Gastroesophageal sphincter (tissue), 4 donors: ENCODE measurements at regions not wholly inside any gene's neighbourhood (a gene's known extent, or its start where the extent isn't known, plus 50 kb on each side); places are given as distances from the start of the nearest gene placed in this dataset.

ENCODE experiments used
- ATAC-seq: fragments of 150-250 bp; one replicate; pipeline ENCODE4 v1.9.1; 2016; ENCODE audit warnings: mild to moderate bottlenecking, moderate library complexity
- H3K27ac ChIP-seq, 4 donors: fragments of 200-600 bp; sonication (generic) in 3 of 4; 1 replicate in 3 of 4; 2 replicates in 1 of 4; pipeline ENCODE4 v1.5.1; 2016 to 2019
- H3K27me3 ChIP-seq: fragments of 200-600 bp; sonication (generic); one replicate; pipeline ENCODE4 v1.5.1; 2019
- H3K36me3 ChIP-seq, 2 donors: fragments of 200-600 bp; sonication (generic); one replicate each; pipeline ENCODE4 v1.5.1; 2019; ENCODE audit warnings: control low read depth in 1 of 2
- H3K4me1 ChIP-seq, 3 donors: fragments of 200-600 bp; sonication (generic); 1 replicate in 2 of 3; 2 replicates in 1 of 3; pipeline ENCODE4 v1.5.1; 2016 to 2019; ENCODE audit warnings: control low read depth in 2 of 3
- H3K4me3 ChIP-seq, 2 donors: fragments of 200-600 bp; sonication (generic); one replicate each; pipeline ENCODE4 v1.5.1; 2019; ENCODE audit warnings: mild to moderate bottlenecking in 1 of 2, moderate library complexity in 1 of 2
- H3K9me3 ChIP-seq, 3 donors: fragments of 200-600 bp; sonication (generic); one replicate each; pipeline ENCODE4 v1.5.1; 2017 to 2019; ENCODE audit warnings: control low read depth in 2 of 3
- CTCF ChIP-seq, 4 experiments: fragments of 200-600 bp in 2 of 4; fragments of 450-650 bp in 2 of 4; sonication (generic) in 1 of 4; IDR thresholded peaks; one replicate each; pipeline ENCODE4 v1.5.1; 2017 to 2019; ENCODE audit warnings: antibody characterized with exemption in 4 of 4, mild to moderate bottlenecking in 2 of 4, moderate library complexity in 2 of 4
- EP300 ChIP-seq: sonication (generic); formaldehyde crosslinking; IDR thresholded peaks from one replicate; pipeline ENCODE4 v1.6.1; 2017; ENCODE audit warnings: antibody characterized with exemption, mild to moderate bottlenecking
- POLR2A ChIP-seq, 2 donors: fragments of 450-650 bp; IDR thresholded peaks; one replicate each; pipeline ENCODE4 v1.6.1; 2017; ENCODE audit warnings: antibody characterized with exemption in 2 of 2, mild to moderate bottlenecking in 2 of 2, moderate library complexity in 1 of 2
- POLR2AphosphoS5 ChIP-seq: sonication (generic); formaldehyde crosslinking; IDR thresholded peaks from one replicate; pipeline ENCODE4 v1.6.1; 2017; ENCODE audit warnings: antibody characterized with exemption
- WGBS, 2 donors: methylation state at CpG; one replicate each; pipeline ENCODE4 v1.1.5; 2018; ENCODE audit warnings: low coverage in 1 of 2; 5-methylcytosine and 5-hydroxymethylcytosine counted together

- Histone ChIP-seq H3K4me1 (no peaks in the 10 kb centered on the region), H3K36me3 (no peaks in the 10 kb centered on the region), H3K9me3 (no peaks in the 10 kb centered on the region), H3K27me3 (no peaks in the 10 kb centered on the region), H3K27ac (no peak overlapping the region), H3K4me3 (no peak overlapping the region)
- WGBS, 2 donors = 46 to 75% methylated on average over 2 of the region's 2 CpGs
- TF ChIP-seq CTCF (IDR thresholded peaks at IDR 0.05) = no peak
- no peak for TF ChIP-seq POLR2AphosphoS5
- TF ChIP-seq EP300 = no peak
- no peak for TF ChIP-seq POLR2A (IDR thresholded peaks at IDR 0.05)
- ATAC-seq = no peak
These were observed 465.7 kb upstream of the RGMB start for GRCh38 chr5:98307811-98308210.

GRCh38 chr5:98308231-98308630 lies 465.2 kb upstream of the RGMB start:
- Histone ChIP-seq H3K27me3 (no peaks in the 10 kb centered on the region), H3K9me3 (no peaks in the 10 kb centered on the region), H3K4me3 (no peak overlapping the region), H3K36me3 (no peaks in the 10 kb centered on the region), H3K27ac (no peak overlapping the region), H3K4me1 (no peaks in the 10 kb centered on the region)
- no peak for TF ChIP-seq POLR2A (IDR thresholded peaks at IDR 0.05)
- TF ChIP-seq EP300 = no peak
- no peak for TF ChIP-seq POLR2AphosphoS5
- no peak for TF ChIP-seq CTCF (IDR thresholded peaks at IDR 0.05)
- no peak for ATAC-seq
- WGBS, 2 donors = 94 to 100% methylated on average over 1 of the region's 1 CpG

GRCh38 chr5:98308960-98309359 lies 464.5 kb upstream of the RGMB start:
- TF ChIP-seq CTCF (IDR thresholded peaks at IDR 0.05) (no peak), POLR2A (IDR thresholded peaks at IDR 0.05) (no peak), POLR2AphosphoS5 (no peak), EP300 (no peak)
- ATAC-seq = no peak
- Histone ChIP-seq H3K4me1 (peaks cover 0 to 4% (median 0%) of the 10 kb centered on the region in 3 donors), H3K36me3 (no peaks in the 10 kb centered on the region), H3K4me3 (no peak overlapping the region), H3K27ac (no peak overlapping the region), H3K9me3 (no peaks in the 10 kb centered on the region), H3K27me3 (no peaks in the 10 kb centered on the region)
- WGBS, 2 donors = 65 to 91% methylated on average over 4 of the region's 4 CpGs

GRCh38 chr5:98309785-98310598 lies 463.5 kb upstream of the RGMB start:
- peak; percentile 50 for ATAC-seq
- Histone ChIP-seq H3K4me3 (no peak overlapping the region), H3K27me3 (no peaks in the 10 kb centered on the region), H3K9me3 (no peaks in the 10 kb centered on the region), H3K27ac (peak overlapping the region in 2 of 4 donors; percentile 8 to 50), H3K36me3 (no peaks in the 10 kb centered on the region), H3K4me1 (peaks cover 0 to 14% (median 0%) of the 10 kb centered on the region in 3 donors)
- WGBS, 2 donors = 32 to 48% methylated on average over 6 of the region's 7 CpGs
- TF ChIP-seq POLR2AphosphoS5 (no peak), CTCF (IDR thresholded peaks at IDR 0.05) (no peak), EP300 (no peak), POLR2A (IDR thresholded peaks at IDR 0.05) (no peak)

GRCh38 chr5:98314292-98314691 lies 459.2 kb upstream of the RGMB start:
- no peaks in the 10 kb centered on the region for H3K9me3 ChIP-seq
- no peaks in the 10 kb centered on the region for H3K27me3 ChIP-seq
- no peak overlapping the region for H3K27ac ChIP-seq
- H3K4me1 ChIP-seq = peaks cover 0 to 14% (median 0%) of the 10 kb centered on the region in 3 donors
- no peak for TF ChIP-seq POLR2A (IDR thresholded peaks at IDR 0.05)
- no peaks in the 10 kb centered on the region for H3K36me3 ChIP-seq
- H3K4me3 ChIP-seq = no peak overlapping the region
- ATAC-seq = no peak
